H9 (cell line): ENCODE measurements at regions not wholly inside any gene's neighbourhood (a gene's known extent, or its start where the extent isn't known, plus 50 kb on each side); places are given as distances from the start of the nearest gene placed in this dataset.
"Not testable (repeated sequence)": the region's sequence is repeated elsewhere in the genome, so short reads cannot be mapped to it uniquely, and the experiment has no call there.

Experiments used
- DNase-seq: peaks from one replicate; pipeline ENCODE4 v3.0.0-alpha.2; 2017
- H2AFZ ChIP-seq: one replicate; pipeline ENCODE4 v1.6.1; 2013; ENCODE audit warnings: mild to moderate bottlenecking, low read length, control low read depth, moderate library complexity
- H2AK5ac ChIP-seq: 2 replicates; pipeline ENCODE4 v1.6.1; 2013; ENCODE audit warnings: low read length, control low read depth, mixed read lengths; ENCODE audit not compliant: insufficient read length
- H2BK120ac ChIP-seq: one replicate; pipeline ENCODE4 v1.6.1; 2013; ENCODE audit warnings: low read depth, mild to moderate bottlenecking, low read length, control low read depth, inconsistent platforms; ENCODE audit not compliant: poor library complexity, severe bottlenecking
- H2BK12ac ChIP-seq: 2 replicates; pipeline ENCODE4 v1.6.1; 2013; ENCODE audit warnings: low read length, control low read depth, mixed read lengths, low read depth; ENCODE audit not compliant: insufficient read length
- H2BK15ac ChIP-seq: 2 replicates; pipeline ENCODE4 v1.6.1; 2013; ENCODE audit warnings: low read depth, low read length, control low read depth
- H2BK20ac ChIP-seq: one replicate; pipeline ENCODE4 v1.6.1; 2013; ENCODE audit warnings: low read depth, mild to moderate bottlenecking, low read length, control low read depth, inconsistent platforms; ENCODE audit not compliant: poor library complexity, severe bottlenecking
- H2BK5ac ChIP-seq: 2 replicates; pipeline ENCODE4 v1.6.1; 2013; ENCODE audit warnings: low read length, control low read depth, mixed read lengths; ENCODE audit not compliant: insufficient read length
- H3K14ac ChIP-seq: 2 replicates; pipeline ENCODE4 v1.6.1; 2013; ENCODE audit warnings: low read length, control low read depth; ENCODE audit not compliant: insufficient read depth
- H3K18ac ChIP-seq: 2 replicates; pipeline ENCODE4 v1.6.1; 2013; ENCODE audit warnings: low read depth, mild to moderate bottlenecking, mixed read lengths, low read length, control low read depth; ENCODE audit not compliant: insufficient read length
- H3K23ac ChIP-seq: 2 replicates; pipeline ENCODE4 v1.6.1; 2013; ENCODE audit warnings: low read length, control low read depth, mixed read lengths, low read depth; ENCODE audit not compliant: insufficient read length
- H3K23me2 ChIP-seq: 2 replicates; pipeline ENCODE4 v1.6.1; 2013; ENCODE audit warnings: low read depth, mild to moderate bottlenecking, mixed read lengths, low read length, control low read depth; ENCODE audit not compliant: insufficient read length, poor library complexity, severe bottlenecking
- H3K27ac ChIP-seq: 2 replicates; pipeline ENCODE4 v1.5.1; 2013; ENCODE audit warnings: low read length, control low read depth, mixed read lengths, low read depth; ENCODE audit not compliant: insufficient read length
- H3K27me3 ChIP-seq: 2 replicates; pipeline ENCODE4 v1.6.1; 2013; ENCODE audit warnings: low read length, control low read depth, inconsistent platforms; ENCODE audit not compliant: insufficient read depth
- H3K4ac ChIP-seq: 2 replicates; pipeline ENCODE4 v1.6.1; 2013; ENCODE audit warnings: low read depth, mild to moderate bottlenecking, control low read depth, inconsistent platforms, low read length, moderate library complexity
- H3K4me1 ChIP-seq: 2 replicates; pipeline ENCODE4 v1.6.1; 2013; ENCODE audit warnings: low read length, control low read depth, inconsistent platforms; ENCODE audit not compliant: insufficient read depth
- H3K4me2 ChIP-seq: 2 replicates; pipeline ENCODE4 v1.6.1; 2013; ENCODE audit warnings: low read length, control low read depth, mixed read lengths; ENCODE audit not compliant: insufficient read length, insufficient read depth
- H3K56ac ChIP-seq: 2 replicates; pipeline ENCODE4 v1.6.1; 2013; ENCODE audit warnings: low read depth, mild to moderate bottlenecking, mixed read lengths, low read length, control low read depth; ENCODE audit not compliant: insufficient read length
- H3K79me1 ChIP-seq: 2 replicates; pipeline ENCODE4 v1.6.1; 2013; ENCODE audit warnings: low read depth, mild to moderate bottlenecking, moderate library complexity, low read length, control low read depth, inconsistent platforms; ENCODE audit not compliant: insufficient read depth, poor library complexity, severe bottlenecking
- H3K79me2 ChIP-seq: 2 replicates; pipeline ENCODE4 v1.6.1; 2013; ENCODE audit warnings: low read length, control low read depth, inconsistent platforms; ENCODE audit not compliant: insufficient read depth
- H3K9ac ChIP-seq: 2 replicates; pipeline ENCODE4 v1.6.1; 2013; ENCODE audit warnings: low read length, control low read depth, mixed read lengths; ENCODE audit not compliant: insufficient read length; ENCODE audit errors: extremely low read depth
- H3K9me3 ChIP-seq: one replicate; pipeline ENCODE4 v1.6.1; 2013; ENCODE audit warnings: low read depth, low read length, inconsistent platforms; ENCODE audit not compliant: control insufficient read depth
- H3T11ph ChIP-seq: one replicate; pipeline ENCODE4 v1.6.1; 2013; ENCODE audit warnings: mild to moderate bottlenecking, low read length, control low read depth, inconsistent platforms
- H4K20me1 ChIP-seq: one replicate; pipeline ENCODE4 v1.6.1; 2013; ENCODE audit not compliant: control insufficient read depth, insufficient read length, insufficient read depth
- H4K5ac ChIP-seq: 2 replicates; pipeline ENCODE4 v1.6.1; 2013; ENCODE audit warnings: low read depth, mild to moderate bottlenecking, mixed read lengths, low read length, control low read depth; ENCODE audit not compliant: insufficient read length
- H4K8ac ChIP-seq: replicated peaks from 2 replicates; pipeline ENCODE4 v1.6.1; 2013; ENCODE audit warnings: low read length, control low read depth, mixed read lengths, low read depth; ENCODE audit not compliant: insufficient read length
- H4K91ac ChIP-seq: 2 replicates; pipeline ENCODE4 v1.6.1; 2013; ENCODE audit warnings: low read depth, mild to moderate bottlenecking, moderate library complexity, mixed read lengths, low read length, control low read depth; ENCODE audit not compliant: insufficient read length
- H3K27ac Mint-ChIP-seq, 3 experiments: 2 replicates in 2 of 3; 3 replicates in 1 of 3; pipeline ENCODE4 v1.8.0; 2020 to 2021; ENCODE audit warnings: mixed read lengths in 3 of 3, mild to moderate bottlenecking in 1 of 3, moderate library complexity in 1 of 3
- H3K27me3 Mint-ChIP-seq: 2 replicates; pipeline ENCODE4 v1.8.0; 2021; ENCODE audit warnings: low read depth, mild to moderate bottlenecking, moderate library complexity, mixed read lengths
- H3K36me3 Mint-ChIP-seq, 3 experiments: 2 replicates in 2 of 3; 3 replicates in 1 of 3; pipeline ENCODE4 v1.8.0; 2020 to 2021; ENCODE audit warnings: low read depth in 3 of 3, mixed read lengths in 3 of 3; ENCODE audit not compliant: insufficient read depth in 1 of 3
- H3K4me1 Mint-ChIP-seq, 2 experiments: 2 replicates each; pipeline ENCODE4 v1.8.0; 2020; ENCODE audit warnings: mixed read lengths in 2 of 2
- H3K4me3 Mint-ChIP-seq, 2 experiments: 2 replicates in 1 of 2; 3 replicates in 1 of 2; pipeline ENCODE4 v1.8.0; 2020 to 2021; ENCODE audit warnings: mild to moderate bottlenecking in 2 of 2, mixed read lengths in 2 of 2, moderate library complexity in 1 of 2
- H3K9me3 Mint-ChIP-seq, 2 experiments: 2 replicates in 1 of 2; 3 replicates in 1 of 2; pipeline ENCODE4 v1.8.0; 2020; ENCODE audit warnings: mild to moderate bottlenecking in 2 of 2, mixed read lengths in 2 of 2, moderate library complexity in 1 of 2
- WGBS: extraction: QIAGEN DNeasy Blood & Tissue Kit; methylation state at CpG from one replicate; pipeline ENCODE4 v1.1.7; 2013; ENCODE audit warnings: missing lambda C conversion rate, low lambda C conversion rate, mixed read lengths; ENCODE audit not compliant: insufficient read length; ENCODE audit errors: extremely low coverage; 5-methylcytosine and 5-hydroxymethylcytosine counted together

DNA sequence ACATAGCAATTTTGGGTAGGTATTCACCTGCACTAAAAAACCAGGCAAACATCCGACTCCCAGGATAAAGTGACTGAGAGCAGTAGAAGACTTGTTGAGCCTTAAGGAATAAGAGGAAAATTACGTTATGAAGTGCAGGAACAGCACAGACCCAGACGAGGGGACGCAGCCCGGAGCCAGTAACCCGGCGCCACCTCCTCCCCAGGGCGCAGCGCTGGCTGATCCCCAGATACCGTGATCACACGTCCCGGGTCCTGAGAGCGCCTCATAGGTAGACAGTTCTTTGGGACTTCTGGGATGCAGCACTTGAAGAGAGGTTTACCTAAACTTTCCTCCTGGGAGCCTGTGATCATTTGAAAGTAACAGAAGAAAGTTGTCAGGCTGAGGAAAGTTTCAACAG lies 1379.7 kb downstream of the CDH12 start:
- not testable (repeated sequence) for H3K27ac ChIP-seq, H3K56ac ChIP-seq, H3K4ac ChIP-seq, H3K4me2 ChIP-seq, H3K14ac ChIP-seq, H3K79me2 ChIP-seq, H3K9me3 Mint-ChIP-seq, H3K79me1 ChIP-seq, DNase-seq, H3K18ac ChIP-seq, H2BK20ac ChIP-seq, H3K9ac ChIP-seq, H3K4me1 ChIP-seq, H2BK120ac ChIP-seq, H3K4me1 Mint-ChIP-seq, H4K5ac ChIP-seq, H2AK5ac ChIP-seq, H2BK15ac ChIP-seq, H4K8ac ChIP-seq, H2BK12ac ChIP-seq, H4K91ac ChIP-seq, H2BK5ac ChIP-seq, H3T11ph ChIP-seq, H3K27me3 ChIP-seq, H3K27me3 Mint-ChIP-seq, H2AFZ ChIP-seq, H3K4me3 Mint-ChIP-seq, H3K23me2 ChIP-seq, H3K23ac ChIP-seq, H3K9me3 ChIP-seq, H3K27ac Mint-ChIP-seq, H4K20me1 ChIP-seq
- no CpG with 5 or more reads among the region's 13 CpGs for WGBS
- peaks cover 8 to 24% (median 19%) of the 10 kb centered on the region in 3 experiments; a peak in 6 of 7 replicates for H3K36me3 Mint-ChIP-seq

GRCh38 chr5:21471691-21472090 lies 1381.5 kb downstream of the CDH12 start:
- not testable (repeated sequence) for H4K8ac ChIP-seq, H3K14ac ChIP-seq, H3K18ac ChIP-seq, H3K27ac Mint-ChIP-seq, H2AFZ ChIP-seq, H3K79me2 ChIP-seq, H2BK5ac ChIP-seq, H3K27me3 ChIP-seq, H3K4me1 Mint-ChIP-seq, H4K20me1 ChIP-seq, H3K9me3 Mint-ChIP-seq, H3K27ac ChIP-seq, H3K23me2 ChIP-seq, H3K79me1 ChIP-seq, H2BK12ac ChIP-seq, H2BK120ac ChIP-seq, H2BK20ac ChIP-seq, DNase-seq, H3K4ac ChIP-seq, H3K4me2 ChIP-seq, H3K4me1 ChIP-seq, H3K27me3 Mint-ChIP-seq, H4K5ac ChIP-seq, H3K9ac ChIP-seq, H3K9me3 ChIP-seq, H2AK5ac ChIP-seq, H3K56ac ChIP-seq, H4K91ac ChIP-seq, H3T11ph ChIP-seq, H3K23ac ChIP-seq, H3K4me3 Mint-ChIP-seq, H2BK15ac ChIP-seq
- peaks cover 10 to 24% (median 22%) of the 10 kb centered on the region in 3 experiments; a peak in 6 of 7 replicates for H3K36me3 Mint-ChIP-seq
- no CpG with 5 or more reads among the region's 3 CpGs for WGBS
